GM12865 (cell line): ENCODE measurements at regions not wholly inside any gene's neighbourhood (a gene's known extent, or its start where the extent isn't known, plus 50 kb on each side); places are given as distances from the start of the nearest gene placed in this dataset.

Experiments
- DNase-seq: peaks from one replicate; pipeline ENCODE4 v3.0.0; 2010; ENCODE audit warnings: low read depth
- H3K4me3 ChIP-seq: 2 replicates; pipeline ENCODE4 v1.5.1; 2011; ENCODE audit warnings: mild to moderate bottlenecking, low read depth, low read length, control low read depth
- CTCF ChIP-seq: IDR thresholded peaks from 2 replicates; pipeline ENCODE4 v1.5.1; 2011; ENCODE audit warnings: low read length, control low read depth, low read depth, inconsistent platforms; ENCODE audit not compliant: insufficient read depth; ENCODE audit errors: missing control alignments

GRCh38 chr7:156153590-156153989 is 341.3 kb upstream of the SHH start:
- TF ChIP-seq CTCF: no peak
- H3K4me3 ChIP-seq: no peak overlapping the region
- DNase-seq: no peak

DNA sequence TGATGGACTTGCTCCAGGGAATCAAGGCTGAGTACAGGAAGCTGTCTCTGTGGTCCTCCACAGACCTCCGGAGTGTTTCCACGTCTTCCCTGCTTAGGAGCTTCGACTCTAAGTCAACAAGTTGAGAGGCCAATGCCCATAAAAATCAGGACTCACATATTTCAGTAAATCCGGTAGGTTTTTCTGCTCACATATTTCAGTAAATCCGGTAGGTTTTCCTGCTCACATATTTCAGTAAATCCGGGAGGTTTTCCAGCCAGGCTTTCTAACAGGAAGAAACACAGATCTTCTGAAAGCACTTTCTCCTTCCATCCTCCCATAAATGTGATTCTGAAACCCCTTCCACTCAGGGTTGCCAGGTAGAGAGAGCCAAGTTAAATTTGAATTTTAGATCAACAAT is 340.1 kb upstream of the SHH start:
- H3K4me3 ChIP-seq: no peak overlapping the region
- TF ChIP-seq CTCF: no peak
- no peak for DNase-seq

- no peak for TF ChIP-seq CTCF
- H3K4me3 ChIP-seq: no peak overlapping the region
- no peak for DNase-seq
Observed at GRCh38 chr7:156151658-156152057, 339.4 kb upstream of the SHH start.

GRCh38 chr7:156151078-156151477 is 338.8 kb upstream of the SHH start:
- H3K4me3 ChIP-seq: no peak overlapping the region
- TF ChIP-seq CTCF: no peak
- DNase-seq: no peak

GRCh38 chr7:156148995-156149394 is 336.7 kb upstream of the SHH start:
- no peak for TF ChIP-seq CTCF
- no peak for DNase-seq
- no peak overlapping the region for H3K4me3 ChIP-seq

DNA sequence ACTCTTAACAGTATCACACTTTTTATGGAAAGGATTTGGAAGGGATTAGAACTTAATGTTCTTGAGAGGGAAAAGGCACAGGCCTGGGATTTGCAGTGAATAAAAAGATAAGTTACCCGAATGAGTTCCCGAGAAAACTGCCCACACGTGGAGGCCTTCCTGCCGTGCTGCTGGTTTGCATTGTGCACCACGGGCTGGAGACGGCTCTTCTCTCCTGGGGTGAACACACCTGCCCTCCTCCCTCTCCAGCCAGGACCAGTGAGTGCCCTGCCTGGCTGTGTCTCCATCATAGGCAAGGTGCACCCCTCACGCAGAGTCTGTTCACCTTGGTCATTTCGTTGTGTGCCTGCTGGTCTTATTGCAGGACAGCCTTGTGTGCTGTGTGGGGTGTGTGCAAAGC is 336.3 kb upstream of the SHH start:
- TF ChIP-seq CTCF: no peak
- DNase-seq: no peak
- no peak overlapping the region for H3K4me3 ChIP-seq

- TF ChIP-seq CTCF: no peak
- DNase-seq: no peak
- no peak overlapping the region for H3K4me3 ChIP-seq
Observed at GRCh38 chr7:156147756-156148504, 335.7 kb upstream of the SHH start.
